LNCaP clone FGC (cell line): ENCODE measurements at regions not wholly inside any gene's neighbourhood (a gene's known extent, or its start where the extent isn't known, plus 50 kb on each side); places are given as distances from the start of the nearest gene placed in this dataset.

Source experiments
- DNase-seq: peaks from one replicate; pipeline ENCODE4 v3.0.0-alpha.2; 2011; ENCODE audit warnings: low read depth
- H3K4me3 ChIP-seq: 2 replicates; pipeline ENCODE4 v1.5.1; 2011; ENCODE audit warnings: mild to moderate bottlenecking, low read depth, low read length, control low read depth
- CTCF ChIP-seq: IDR thresholded peaks from 2 replicates; pipeline ENCODE4 v1.5.1; 2012; ENCODE audit warnings: mild to moderate bottlenecking; ENCODE audit not compliant: control insufficient read depth, insufficient read depth; ENCODE audit errors: extremely low read depth

GRCh38 chr9:119523508-119523907 is 154.3 kb upstream of the BRINP1 start:
- no peak for DNase-seq
- H3K4me3 ChIP-seq: no peak overlapping the region
- TF ChIP-seq CTCF: no peak

GRCh38 chr9:119522381-119522780 is 153.1 kb upstream of the BRINP1 start:
- H3K4me3 ChIP-seq: no peak overlapping the region
- DNase-seq: no peak
- no peak for TF ChIP-seq CTCF

- no peak for DNase-seq
- no peak for TF ChIP-seq CTCF
- no peak overlapping the region for H3K4me3 ChIP-seq
Measured at GRCh38 chr9:119509291-119509905, 140.2 kb upstream of the BRINP1 start.

- no peak overlapping the region for H3K4me3 ChIP-seq
- no peak for TF ChIP-seq CTCF
- DNase-seq: no peak
Measured at GRCh38 chr9:119501374-119501773, 132.1 kb upstream of the BRINP1 start.

- no peak for TF ChIP-seq CTCF
- H3K4me3 ChIP-seq: no peak overlapping the region
Measured at GRCh38 chr9:119500072-119500771, 131.0 kb upstream of the BRINP1 start.

GRCh38 chr9:119487118-119487827 is 118.0 kb upstream of the BRINP1 start:
- no peak for DNase-seq
- H3K4me3 ChIP-seq: no peak overlapping the region
- TF ChIP-seq CTCF: no peak

More at GRCh38 chr9:119500072-119500771, 131.0 kb upstream of the BRINP1 start:
- DNase-seq: no peak
